Stimulated activated CD8-positive, alpha-beta memory T cell treated with anti-CD3 and anti-CD28 coated beads, Interleukin-15, amount 100 ng/mL, for 48 hours (primary cell): ENCODE measurements at regions not wholly inside any gene's neighbourhood (a gene's known extent, or its start where the extent isn't known, plus 50 kb on each side); places are given as distances from the start of the nearest gene placed in this dataset.

Experiments
- DNase-seq, 2 donors: peaks; one replicate each; pipeline ENCODE4 v3.0.0-alpha.2; 2020; ENCODE audit warnings: low read depth in 2 of 2

DNA sequence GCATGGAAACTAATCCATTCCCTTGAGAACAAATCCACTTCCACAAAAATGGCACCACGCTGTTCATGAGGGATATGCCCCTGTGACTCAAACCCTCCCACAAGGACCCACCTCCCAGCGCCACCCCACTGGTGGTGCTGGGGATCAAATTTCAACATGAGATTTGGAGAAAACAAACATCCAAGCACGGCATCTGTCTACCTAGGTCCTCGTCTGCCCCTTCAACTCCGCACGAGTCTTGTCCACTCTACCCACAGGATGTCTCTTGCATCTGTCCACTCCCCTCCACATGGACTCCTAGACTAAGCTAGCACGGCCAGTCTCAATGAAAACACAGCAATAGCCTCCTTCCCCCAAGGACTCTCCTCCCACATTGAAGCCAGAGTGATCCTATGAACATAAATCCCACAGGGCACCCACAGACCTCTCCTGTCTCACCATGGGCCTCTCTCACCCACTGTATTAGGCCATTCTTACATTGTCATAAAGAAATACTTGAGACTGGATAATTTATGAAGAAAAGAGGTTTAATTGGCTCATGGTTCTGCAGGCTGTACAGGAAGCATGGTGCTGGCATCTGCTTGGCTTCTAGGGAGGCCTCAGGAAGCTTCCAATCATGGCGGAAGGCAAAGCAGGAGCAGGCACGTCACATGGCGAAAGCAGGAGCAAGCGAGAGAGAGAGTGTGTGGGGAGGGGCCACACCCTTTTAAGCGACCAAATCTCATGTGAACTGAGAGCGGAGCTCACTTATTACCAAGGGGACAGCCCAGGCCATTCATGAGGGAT lies 101.4 kb downstream of the TOMM20 start:
- DNase-seq, result no peak

- DNase-seq, result no peak
Observed at GRCh38 chr1:235025422-235025984, 103.1 kb downstream of the TOMM20 start.

- no peak for DNase-seq
Observed at GRCh38 chr1:235024711-235025421, 103.8 kb downstream of the TOMM20 start.

- no peak for DNase-seq
Observed at GRCh38 chr1:235023711-235024439, 104.8 kb downstream of the TOMM20 start.

DNA sequence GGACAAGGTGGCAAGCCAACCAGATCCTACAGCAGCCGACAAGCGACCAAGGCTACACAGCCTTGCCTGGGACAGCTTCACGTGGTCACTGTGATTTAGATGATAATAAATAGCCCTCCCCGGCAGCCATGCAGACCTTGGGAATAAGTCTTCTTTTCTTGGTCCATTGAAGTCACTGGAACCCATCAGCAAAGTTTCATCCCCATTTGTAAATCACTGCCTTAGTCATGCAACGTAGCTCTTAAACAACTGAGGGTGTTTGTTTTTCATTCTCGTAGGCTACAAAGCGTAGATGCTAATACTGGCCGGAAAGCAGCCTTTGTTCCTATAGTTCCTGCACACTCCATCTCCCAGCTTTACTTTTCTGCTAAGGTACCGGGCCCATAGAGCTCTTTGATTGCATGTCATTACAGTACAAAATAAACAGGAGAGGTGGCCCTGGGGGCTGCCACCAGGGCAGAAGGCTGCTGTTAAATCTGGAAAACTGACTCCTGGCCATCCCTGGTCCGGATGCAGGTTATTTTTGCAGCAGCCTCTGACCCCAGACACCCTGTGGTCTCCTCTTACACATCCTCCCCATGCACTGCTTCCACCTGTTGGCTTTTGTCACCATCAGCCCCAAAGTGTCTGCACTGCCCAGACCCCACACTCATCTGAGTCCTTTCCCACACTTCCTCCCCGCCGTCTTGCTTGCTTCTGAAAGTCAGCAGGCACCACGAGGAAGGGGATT lies 105.5 kb downstream of the TOMM20 start:
- DNase-seq, result no peak

DNA sequence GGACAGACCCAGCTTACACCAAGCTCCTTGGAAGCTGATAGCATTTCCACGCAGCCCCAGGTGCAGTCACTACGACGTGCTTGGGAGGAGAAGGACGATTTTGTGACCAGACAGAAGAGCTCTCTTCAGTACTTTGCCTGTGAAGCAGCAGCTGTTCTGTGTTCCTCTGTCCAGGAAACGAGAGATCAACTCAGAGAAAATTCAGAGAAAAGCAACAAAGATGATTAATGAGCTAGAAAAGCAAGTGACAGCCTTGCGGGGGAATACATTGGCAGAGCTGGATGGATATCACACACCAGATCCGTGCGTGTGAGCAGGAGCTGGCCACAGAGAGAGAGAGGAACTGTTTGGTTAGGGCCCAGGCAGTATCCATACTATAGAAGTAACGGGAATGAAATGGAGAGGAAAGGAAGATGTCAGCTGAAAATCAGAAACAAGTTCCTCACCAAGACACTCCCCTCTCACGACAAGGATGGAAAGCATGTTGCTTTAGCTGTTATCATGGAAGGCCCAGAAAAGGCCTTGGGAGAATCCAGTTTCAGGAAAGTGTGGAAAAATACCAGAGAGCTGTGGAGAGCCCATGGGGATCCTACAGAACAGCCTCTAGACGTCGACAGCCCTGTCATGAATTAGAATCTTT lies 106.2 kb downstream of the TOMM20 start:
- DNase-seq, result no peak

DNA sequence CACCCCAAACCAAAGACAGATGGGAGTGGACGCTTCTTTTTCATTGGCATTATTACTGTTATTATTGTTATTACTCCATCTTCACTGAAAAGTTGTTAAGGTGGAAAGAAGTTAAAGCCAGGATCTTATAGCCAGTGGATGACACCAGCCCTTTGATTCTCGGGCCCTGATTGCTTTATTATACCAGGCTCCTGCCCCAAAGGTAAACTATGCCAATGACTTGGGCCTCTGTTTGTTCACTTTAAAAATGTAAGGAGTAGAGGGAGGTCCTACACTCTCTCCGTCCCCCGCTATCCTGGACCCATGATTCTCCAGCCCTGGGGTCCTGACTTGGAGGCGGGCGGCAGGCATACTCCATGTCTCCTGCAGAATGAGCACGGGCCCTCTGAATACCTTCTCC lies 106.8 kb downstream of the TOMM20 start:
- no peak for DNase-seq

GRCh38 chr1:235021321-235021720 lies 107.3 kb downstream of the TOMM20 start:
- no peak for DNase-seq

DNA sequence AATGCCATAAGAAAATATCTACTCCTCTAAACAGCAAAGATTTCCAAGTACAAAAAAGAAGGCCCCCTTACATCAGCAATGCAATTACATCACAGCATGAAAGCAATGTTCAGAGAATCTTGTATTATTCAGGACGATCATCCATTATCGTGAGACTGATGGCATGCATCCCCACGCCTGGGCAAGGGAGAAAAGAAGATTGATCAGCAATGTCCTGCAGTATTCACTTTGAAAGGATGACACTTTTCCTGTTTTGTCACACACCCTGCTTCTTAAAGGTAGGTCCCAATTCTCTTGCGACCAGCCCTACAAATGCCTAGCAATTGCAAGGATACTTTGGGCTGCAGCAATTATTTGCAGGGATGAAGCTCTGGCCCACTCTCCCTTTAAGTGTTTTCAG lies 108.7 kb downstream of the TOMM20 start:
- DNase-seq, result no peak

DNA sequence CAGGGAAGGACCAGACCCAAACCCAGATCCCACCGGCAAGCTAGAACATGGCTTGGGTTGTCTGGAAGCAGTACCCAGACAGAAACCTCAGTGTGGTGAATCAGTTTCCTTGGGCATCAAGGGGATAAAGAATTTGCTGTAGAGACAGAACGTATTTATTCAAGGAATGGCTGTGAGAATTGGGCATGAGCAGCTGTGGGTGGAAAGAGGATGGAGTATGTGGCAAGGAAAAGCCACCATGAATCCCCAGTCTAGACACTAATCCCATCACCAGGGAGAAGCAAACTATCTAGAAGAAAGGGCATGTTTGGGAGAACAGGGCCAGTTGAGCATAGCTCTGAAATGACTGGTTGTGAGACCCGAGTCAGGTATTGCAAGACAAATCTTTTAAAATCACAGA lies 109.2 kb downstream of the TOMM20 start:
- DNase-seq, result no peak

DNA sequence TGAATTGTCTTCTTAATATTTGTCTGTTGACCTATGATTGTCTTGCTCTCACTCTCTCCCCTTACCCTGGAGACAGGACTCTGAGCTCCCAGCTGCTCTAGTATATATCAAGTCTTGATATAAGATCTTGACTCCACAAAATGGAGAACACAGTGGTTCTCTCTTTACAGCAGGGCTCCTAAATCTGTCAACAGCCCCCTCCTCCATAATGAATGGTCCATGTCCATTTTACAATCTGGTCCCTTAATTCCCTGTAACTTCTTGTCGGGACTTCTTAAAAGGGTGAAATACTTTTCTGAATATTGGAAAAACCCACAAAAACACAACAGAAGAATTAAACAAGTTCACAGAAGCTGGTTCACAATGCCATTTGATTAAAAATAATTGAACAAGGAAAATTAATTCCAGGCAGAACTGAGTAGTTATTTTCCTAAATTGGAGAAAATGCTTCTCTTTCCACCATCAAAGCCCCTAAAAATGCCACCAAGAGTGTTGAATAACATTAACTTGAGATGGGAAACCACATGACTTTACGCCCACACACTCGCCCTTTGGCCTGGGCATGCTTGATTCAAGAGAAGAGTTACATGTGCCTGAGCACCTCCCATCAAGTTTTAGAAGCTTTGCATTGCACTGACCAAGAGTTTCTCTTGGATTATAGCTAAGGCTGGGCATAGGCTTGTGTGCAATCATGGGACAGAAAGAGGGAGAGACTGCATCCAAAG lies 109.8 kb downstream of the TOMM20 start:
- DNase-seq, result peak; percentile 45 to 47

DNA sequence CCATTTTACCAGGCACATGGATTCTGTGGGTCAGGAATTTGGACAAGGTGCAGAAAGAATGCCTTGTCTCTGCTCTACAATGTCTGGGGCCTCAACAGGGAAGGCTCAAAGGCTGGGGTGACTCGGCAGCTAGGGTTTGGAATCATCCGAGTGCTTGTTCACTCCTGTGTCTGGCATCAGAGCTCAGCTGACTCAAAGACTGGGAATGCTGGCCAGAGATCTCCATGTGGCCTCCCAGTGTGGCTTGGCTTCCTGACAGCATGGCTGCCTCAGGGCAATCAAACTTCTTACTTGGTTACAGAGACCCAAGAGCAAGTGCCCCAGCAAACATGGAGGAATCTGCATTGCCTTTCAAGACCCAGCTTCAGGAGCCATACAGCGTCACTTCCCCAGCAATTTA lies 110.5 kb downstream of the TOMM20 start:
- no peak for DNase-seq

DNA sequence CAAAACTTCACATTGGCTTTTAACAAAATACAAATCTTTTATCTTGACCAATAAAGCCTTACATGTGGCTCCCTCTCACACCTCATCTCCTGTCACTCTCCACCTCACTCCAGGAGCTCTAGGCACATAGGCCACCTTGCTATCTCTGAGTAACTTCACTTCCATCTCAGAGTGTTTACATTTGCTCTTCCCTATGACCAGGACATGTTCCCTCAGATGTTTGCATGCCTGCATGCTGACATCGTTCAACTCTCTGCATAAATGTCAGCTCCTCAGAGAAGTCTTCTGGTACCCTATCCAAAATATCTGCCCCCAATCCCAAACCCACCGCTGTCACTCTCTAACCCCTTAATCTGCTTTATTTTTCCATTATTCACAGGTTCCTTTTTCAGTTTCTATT lies 110.9 kb downstream of the TOMM20 start:
- no peak for DNase-seq

DNA sequence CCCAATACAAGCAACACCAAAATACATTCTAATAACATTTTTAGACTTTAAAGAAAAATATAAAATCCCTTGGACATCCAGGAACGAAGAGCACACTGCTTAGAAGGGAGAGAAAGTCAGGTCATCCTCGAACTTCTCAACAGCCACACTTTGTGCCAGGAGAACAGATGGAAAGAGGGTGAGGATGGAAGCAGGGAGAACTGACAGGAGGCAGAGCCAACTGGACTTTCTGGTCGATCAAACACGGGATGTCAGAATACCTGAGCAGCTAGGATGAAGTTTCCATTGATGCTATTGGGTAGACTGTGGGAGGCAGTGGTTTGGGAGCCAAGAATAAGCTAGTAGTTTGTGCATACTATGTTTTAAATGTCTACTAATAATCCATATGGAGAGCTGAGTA lies 111.4 kb downstream of the TOMM20 start:
- DNase-seq, result no peak

DNA sequence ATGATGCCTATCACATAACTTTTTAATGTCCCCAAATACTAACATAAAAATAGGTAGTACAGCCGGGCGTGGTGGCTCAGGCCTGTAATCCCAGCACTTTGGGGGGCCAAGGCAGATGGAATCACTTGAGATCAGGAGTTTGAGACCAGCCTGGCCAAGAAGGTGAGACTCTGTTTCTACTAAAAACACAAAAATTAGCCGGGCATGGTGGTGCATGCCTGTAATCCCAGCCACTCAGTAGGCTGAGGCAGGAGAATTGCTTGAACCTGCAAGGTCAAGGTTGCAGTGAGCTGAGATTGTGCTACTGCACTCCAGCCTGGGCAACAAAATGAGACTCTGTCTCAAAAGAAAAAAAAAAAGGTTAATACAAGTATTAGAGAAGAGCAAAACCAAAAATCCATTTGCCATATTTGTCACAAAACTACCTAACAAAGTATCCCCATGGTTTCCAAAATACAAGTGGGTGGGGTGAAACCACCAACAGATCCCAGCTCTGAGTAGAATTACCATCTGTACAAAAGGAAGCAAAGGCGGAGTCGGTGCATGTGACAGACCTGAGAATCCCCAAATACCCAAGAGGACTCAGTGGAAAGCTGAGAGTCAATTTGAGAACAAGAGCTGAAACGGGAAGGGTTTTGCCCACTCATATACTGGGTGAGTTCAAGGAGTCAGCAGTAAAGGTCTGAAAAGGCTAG lies 113.2 kb downstream of the TOMM20 start:
- DNase-seq, result peak; percentile 56

DNA sequence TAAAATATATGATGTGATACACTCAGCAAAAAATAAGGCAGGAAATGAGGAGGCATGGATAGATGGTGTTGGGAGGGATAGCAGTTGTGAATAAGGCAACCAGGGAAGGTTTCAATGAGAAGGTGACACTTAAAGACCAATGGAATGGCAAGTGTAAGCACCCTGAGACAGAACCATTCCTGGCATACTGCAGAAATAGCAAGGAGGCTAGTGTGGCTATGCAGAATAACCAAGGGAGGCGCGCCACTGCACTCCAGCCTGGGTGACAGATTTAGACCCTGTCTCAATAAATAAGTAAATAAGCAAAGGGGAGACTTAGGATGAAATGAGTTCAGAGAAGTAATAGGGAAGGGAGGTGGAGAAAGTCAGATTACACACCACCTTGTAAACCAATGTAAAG lies 113.9 kb downstream of the TOMM20 start:
- no peak for DNase-seq

GRCh38 chr1:235013512-235013911 lies 115.1 kb downstream of the TOMM20 start:
- DNase-seq, result no peak

DNA sequence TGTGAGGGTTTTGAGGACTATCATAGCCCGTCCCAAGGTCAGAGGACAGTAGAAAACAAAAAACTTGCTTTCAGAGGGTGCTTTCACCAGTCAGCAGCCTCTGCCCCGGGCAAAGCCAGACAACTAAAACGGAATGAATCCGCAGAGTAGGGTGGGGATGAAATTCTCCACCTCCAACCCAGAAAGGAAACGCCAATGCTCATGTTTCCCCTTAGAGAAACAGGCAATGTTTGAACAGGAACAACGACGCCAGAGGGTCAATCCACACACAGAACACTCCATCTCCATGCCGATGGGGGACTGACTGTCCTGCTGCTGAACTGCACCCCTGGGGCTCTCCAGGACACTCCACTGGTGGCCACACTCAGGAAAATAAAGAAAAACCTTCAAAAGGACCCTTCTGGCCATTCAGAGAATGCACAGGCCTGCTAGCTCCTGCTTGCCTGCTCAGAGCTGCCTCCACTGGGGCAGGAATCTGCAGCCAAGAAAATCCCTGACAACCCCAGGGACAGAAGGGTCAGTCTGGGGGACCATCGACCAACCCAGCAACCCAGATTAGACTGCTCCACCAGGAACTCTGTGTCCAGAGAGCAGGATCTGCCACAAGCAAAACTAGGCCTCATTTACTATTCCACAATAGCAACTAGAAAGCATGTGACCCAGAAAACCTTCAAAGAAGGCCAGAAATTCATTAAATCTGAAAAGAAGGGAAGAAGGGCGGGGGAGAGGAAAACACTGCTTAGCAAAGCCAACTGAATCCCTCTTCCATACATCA lies 116.0 kb downstream of the TOMM20 start:
- no peak for DNase-seq
